Spleen (tissue), 11 donors: ENCODE measurements at regions not wholly inside any gene's neighbourhood (a gene's known extent, or its start where the extent isn't known, plus 50 kb on each side); places are given as distances from the start of the nearest gene placed in this dataset.
A peak's percentile ranks its signal among the peaks of the same experiment; 100 is the strongest.

Source experiments
- DNase-seq: peaks from one replicate; pipeline ENCODE4 v3.0.0-alpha.2; 2020
- H3K27ac ChIP-seq, 8 donors: fragments of 200-600 bp; sonication (generic) in 7 of 8; 1 replicate in 4 of 8; 2 replicates in 4 of 8; pipeline versions ENCODE4 v1.5.0 to v1.8.0; 2016 to 2021; ENCODE audit warnings: inconsistent platforms in 4 of 8, mild to moderate bottlenecking in 4 of 8, moderate library complexity in 1 of 8
- H3K27me3 ChIP-seq, 7 donors: fragments of 200-600 bp; sonication (generic) in 6 of 7; replicated peaks in 1 of 7; 1 replicate in 4 of 7; 2 replicates in 3 of 7; pipeline versions ENCODE4 v1.5.0 to v1.8.0; 2016 to 2021; ENCODE audit warnings: inconsistent platforms in 3 of 7, mild to moderate bottlenecking in 1 of 7
- H3K36me3 ChIP-seq, 6 donors: fragments of 200-600 bp; sonication (generic) in 5 of 6; 1 replicate in 4 of 6; 2 replicates in 2 of 6; pipeline versions ENCODE4 v1.5.0 to v1.8.0; 2016 to 2021; ENCODE audit warnings: inconsistent platforms in 2 of 6
- H3K4me1 ChIP-seq, 6 donors: fragments of 200-600 bp; sonication (generic) in 5 of 6; 1 replicate in 3 of 6; 2 replicates in 3 of 6; pipeline versions ENCODE4 v1.5.0 to v1.8.0; 2016 to 2021; ENCODE audit warnings: inconsistent platforms in 3 of 6
- H3K4me3 ChIP-seq, 8 donors: fragments of 200-600 bp; sonication (generic) in 7 of 8; 1 replicate in 4 of 8; 2 replicates in 4 of 8; pipeline versions ENCODE4 v1.5.0 to v1.8.0; 2016 to 2021; ENCODE audit warnings: inconsistent platforms in 4 of 8, mild to moderate bottlenecking in 4 of 8, moderate library complexity in 2 of 8
- H3K9me3 ChIP-seq, 8 donors: fragments of 200-600 bp; sonication (generic) in 7 of 8; 1 replicate in 4 of 8; 2 replicates in 4 of 8; pipeline versions ENCODE4 v1.5.0 to v1.8.0; 2016 to 2021; ENCODE audit warnings: inconsistent platforms in 4 of 8
- CTCF ChIP-seq, 11 experiments: fragments of 200-600 bp in 7 of 11; fragments of 450-650 bp in 4 of 11; sonication (generic) in 4 of 11; IDR thresholded peaks in 8 of 11; conservative IDR thresholded peaks in 3 of 11; 1 replicate in 7 of 11; 2 replicates in 4 of 11; pipeline versions ENCODE4 v1.4.0 to v1.8.0; 2016 to 2021; ENCODE audit warnings: antibody characterized with exemption in 11 of 11, inconsistent platforms in 4 of 11, mild to moderate bottlenecking in 1 of 11
- POLR2A ChIP-seq, 3 donors: fragments of 450-650 bp; IDR thresholded peaks; one replicate each; pipeline ENCODE4 v1.5.1; 2017; ENCODE audit warnings: antibody characterized with exemption in 3 of 3, mild to moderate bottlenecking in 1 of 3
- POLR2AphosphoS5 ChIP-seq, 3 donors: sonication (generic); formaldehyde crosslinking; IDR thresholded peaks; one replicate each; pipeline ENCODE4 v1.5.1; 2017; ENCODE audit warnings: antibody characterized with exemption in 3 of 3
- WGBS, 5 donors: extraction: QIAGEN DNeasy Blood & Tissue Kit in 3 of 5; methylation state at CpG; one replicate each; pipeline versions ENCODE4 v1.1.5 to v1.1.7; 2013 to 2018; 5-methylcytosine and 5-hydroxymethylcytosine counted together
- intact Hi-C: fragments of 100-400 bp; cut with DNase I; formaldehyde crosslinking; loops from one replicate; pipeline ENCODE4 v1.15.0; 2023; ENCODE audit warnings: low total_unique reads
- donor health status: healthy with polysubstance abuse.
- donor health status: DM: no; HTN: no; CAD: no; lungs with moderate emphysema.
- donor health status: DM: no; HTN: no; CAD: no.
- donor health status: Bipolar disorder and iron deficiency.
- donor health status: healthy.
- donor health status: DM: no; HTN: no; CAD: no.
- donor health status: DM: yes; HTN: yes; CAD: no.

- Histone ChIP-seq H3K4me1 (no peaks in the 10 kb centered on the region), H3K4me3 (no peak overlapping the region), H3K36me3 (no peaks in the 10 kb centered on the region), H3K9me3 (peaks cover 0 to 4% (median 0%) of the 10 kb centered on the region in 8 donors), H3K27ac (no peak overlapping the region), H3K27me3 (no peaks in the 10 kb centered on the region)
- 78 to 89% (median 83%) methylated on average over 3 of the region's 3 CpGs for WGBS, 5 donors
- intact Hi-C loops: no loop called here
- DNase-seq: no peak
- TF ChIP-seq POLR2A (IDR thresholded peaks at IDR 0.05): no peak
- no peak for TF ChIP-seq CTCF (IDR thresholded peaks at IDR 0.05 in 8 of 11, conservative IDR thresholded peaks at IDR 0.05 in 3 of 11)
- TF ChIP-seq POLR2AphosphoS5 (IDR thresholded peaks at IDR 0.05): no peak
Measured at GRCh38 chr19:30895946-30896345, 453.3 kb downstream of the TSHZ3 start.

- no peak for TF ChIP-seq POLR2AphosphoS5 (IDR thresholded peaks at IDR 0.05)
- no peak for TF ChIP-seq POLR2A (IDR thresholded peaks at IDR 0.05)
- no peak for TF ChIP-seq CTCF (IDR thresholded peaks at IDR 0.05 in 8 of 11, conservative IDR thresholded peaks at IDR 0.05 in 3 of 11)
- 86 to 98% (median 90%) methylated on average over 4 of the region's 4 CpGs for WGBS, 5 donors
- intact Hi-C loops: no loop called here
Measured at GRCh38 chr19:30891051-30891450, 458.2 kb downstream of the TSHZ3 start.

GRCh38 chr19:30890033-30890432 lies 459.2 kb downstream of the TSHZ3 start:
- Histone ChIP-seq H3K36me3 (no peaks in the 10 kb centered on the region), H3K4me1 (no peaks in the 10 kb centered on the region), H3K9me3 (no peaks in the 10 kb centered on the region), H3K4me3 (no peak overlapping the region), H3K27ac (peak overlapping the region in 1 of 8 donors; percentile 27), H3K27me3 (no peaks in the 10 kb centered on the region)
- no peak for DNase-seq
- intact Hi-C loops: no loop called here
- WGBS, 5 donors: 13 to 37% (median 27%) methylated on average over 2 of the region's 2 CpGs
- TF ChIP-seq POLR2A (IDR thresholded peaks at IDR 0.05): no peak
- TF ChIP-seq CTCF (IDR thresholded peaks at IDR 0.05 in 8 of 11, conservative IDR thresholded peaks at IDR 0.05 in 3 of 11): no peak
- TF ChIP-seq POLR2AphosphoS5 (IDR thresholded peaks at IDR 0.05): no peak

More at GRCh38 chr19:30891051-30891450, 458.2 kb downstream of the TSHZ3 start:
- Histone ChIP-seq H3K4me3 (no peak overlapping the region), H3K9me3 (no peaks in the 10 kb centered on the region), H3K36me3 (no peaks in the 10 kb centered on the region), H3K4me1 (no peaks in the 10 kb centered on the region), H3K27me3 (no peaks in the 10 kb centered on the region), H3K27ac (no peak overlapping the region)
- DNase-seq: no peak

GRCh38 chr19:30888937-30889336 lies 460.3 kb downstream of the TSHZ3 start:
- intact Hi-C loops: no loop called here
- Histone ChIP-seq H3K4me3 (no peak overlapping the region), H3K4me1 (no peaks in the 10 kb centered on the region), H3K27me3 (no peaks in the 10 kb centered on the region), H3K36me3 (no peaks in the 10 kb centered on the region), H3K9me3 (peaks cover 0 to 7% (median 0%) of the 10 kb centered on the region in 8 donors), H3K27ac (peak overlapping the region in 1 of 8 donors; percentile 27)
- 93 to 99% (median 95%) methylated on average over 2 of the region's 2 CpGs for WGBS, 5 donors
- no peak for DNase-seq
- no peak for TF ChIP-seq CTCF (IDR thresholded peaks at IDR 0.05 in 8 of 11, conservative IDR thresholded peaks at IDR 0.05 in 3 of 11)
- no peak for TF ChIP-seq POLR2A (IDR thresholded peaks at IDR 0.05)
- TF ChIP-seq POLR2AphosphoS5 (IDR thresholded peaks at IDR 0.05): no peak
